22Rv1 (cell line): ENCODE measurements at regions not wholly inside any gene's neighbourhood (a gene's known extent, or its start where the extent isn't known, plus 50 kb on each side); places are given as distances from the start of the nearest gene placed in this dataset.

Experiments used
- H3K27ac ChIP-seq: fragments of 450-650 bp; 2 replicates; pipeline ENCODE4 v1.5.1; 2017
- ZFX ChIP-seq: fragments of 450-650 bp; IDR thresholded peaks from 2 replicates; pipeline ENCODE4 v1.6.1; 2017; ENCODE audit warnings: antibody characterized with exemption, borderline replicate concordance
- TF ChIP-seq, protein P1 (sequence below): fragments of 450-650 bp; IDR thresholded peaks from 2 replicates; pipeline ENCODE4 v1.5.1; 2017; ENCODE audit warnings: mild to moderate bottlenecking

DNA sequence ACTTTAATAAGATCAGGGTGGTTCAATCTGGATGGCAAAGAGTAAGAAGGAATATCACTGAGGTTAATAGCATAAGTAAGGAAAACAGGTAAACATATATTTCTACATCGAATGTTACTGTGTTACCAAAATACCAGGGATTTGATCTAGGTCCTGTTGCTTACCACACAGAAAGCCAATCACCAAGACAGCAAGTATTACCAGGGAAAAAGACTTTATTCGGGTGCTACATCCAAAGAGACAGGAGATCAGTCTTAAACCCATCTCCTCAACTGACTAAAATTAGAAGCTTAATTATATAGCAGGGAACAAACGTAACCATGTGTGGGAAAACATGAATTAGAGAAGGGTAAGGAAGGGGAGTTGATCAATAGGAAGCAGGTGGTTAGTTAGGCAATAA is 500.1 kb downstream of the EFNA5 start:
- TF ChIP-seq ZFX = no peak
- TF ChIP-seq, protein P1, sequence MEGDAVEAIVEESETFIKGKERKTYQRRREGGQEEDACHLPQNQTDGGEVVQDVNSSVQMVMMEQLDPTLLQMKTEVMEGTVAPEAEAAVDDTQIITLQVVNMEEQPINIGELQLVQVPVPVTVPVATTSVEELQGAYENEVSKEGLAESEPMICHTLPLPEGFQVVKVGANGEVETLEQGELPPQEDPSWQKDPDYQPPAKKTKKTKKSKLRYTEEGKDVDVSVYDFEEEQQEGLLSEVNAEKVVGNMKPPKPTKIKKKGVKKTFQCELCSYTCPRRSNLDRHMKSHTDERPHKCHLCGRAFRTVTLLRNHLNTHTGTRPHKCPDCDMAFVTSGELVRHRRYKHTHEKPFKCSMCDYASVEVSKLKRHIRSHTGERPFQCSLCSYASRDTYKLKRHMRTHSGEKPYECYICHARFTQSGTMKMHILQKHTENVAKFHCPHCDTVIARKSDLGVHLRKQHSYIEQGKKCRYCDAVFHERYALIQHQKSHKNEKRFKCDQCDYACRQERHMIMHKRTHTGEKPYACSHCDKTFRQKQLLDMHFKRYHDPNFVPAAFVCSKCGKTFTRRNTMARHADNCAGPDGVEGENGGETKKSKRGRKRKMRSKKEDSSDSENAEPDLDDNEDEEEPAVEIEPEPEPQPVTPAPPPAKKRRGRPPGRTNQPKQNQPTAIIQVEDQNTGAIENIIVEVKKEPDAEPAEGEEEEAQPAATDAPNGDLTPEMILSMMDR = no peak
- no peak overlapping the region for H3K27ac ChIP-seq

DNA sequence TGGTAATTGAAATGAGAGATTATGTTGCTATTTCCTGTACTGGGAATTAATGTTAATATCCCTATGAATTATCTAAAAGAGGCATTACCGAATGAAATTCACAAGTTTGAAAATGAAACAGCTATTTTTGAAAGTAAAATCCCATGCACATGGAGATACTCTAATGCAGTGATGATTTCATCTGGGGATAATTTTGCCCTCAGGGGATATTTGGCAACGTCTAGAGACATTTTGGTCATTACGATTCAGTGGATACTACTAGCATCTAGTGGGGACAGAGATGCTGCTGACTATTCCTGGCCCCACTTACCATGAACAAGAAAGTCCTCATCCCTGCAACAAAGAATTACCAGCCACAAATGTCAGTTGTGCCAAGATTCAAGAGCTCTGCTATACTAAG is 500.9 kb downstream of the EFNA5 start:
- H3K27ac ChIP-seq = no peak overlapping the region

DNA sequence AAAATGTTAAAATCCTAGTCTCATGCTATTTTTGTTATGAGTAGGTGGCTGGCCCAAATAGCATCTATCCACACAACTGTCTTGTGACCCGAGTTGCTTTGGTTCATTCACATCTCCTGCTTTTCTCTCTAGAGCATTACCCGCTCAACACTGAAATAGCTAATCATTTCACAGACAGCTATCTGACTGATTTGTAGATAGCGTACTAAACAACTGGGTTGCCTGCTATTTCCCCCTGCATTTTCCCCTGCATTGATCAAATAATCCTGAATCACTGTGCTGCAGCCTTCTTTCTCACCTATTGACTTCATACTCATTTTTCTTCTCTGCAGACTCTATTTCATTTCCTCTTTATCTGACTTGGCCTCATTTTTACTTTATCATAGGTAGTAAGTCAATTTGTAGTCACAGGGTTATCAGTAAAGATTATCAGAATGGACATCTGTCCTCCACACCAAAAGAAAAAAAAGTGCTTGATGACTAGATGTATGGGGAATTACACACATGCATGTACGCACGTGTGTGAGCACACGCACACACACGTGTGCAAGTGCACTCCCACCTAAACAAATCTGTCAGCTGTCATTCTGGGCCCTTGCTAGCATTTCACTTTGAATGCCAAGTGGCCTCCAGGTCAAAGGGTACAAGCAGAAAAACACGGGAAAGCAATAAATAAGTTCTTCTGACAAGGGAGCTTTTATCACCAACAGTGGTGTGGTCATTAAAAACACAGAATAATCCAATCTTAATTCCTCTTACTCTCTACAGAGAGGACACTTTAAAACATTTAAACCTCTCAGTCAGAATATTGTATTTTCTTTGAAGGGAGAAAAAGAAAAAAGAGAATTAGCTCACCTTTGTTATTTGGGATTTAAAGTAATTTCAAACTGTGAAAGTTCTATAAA is 501.6 kb downstream of the EFNA5 start:
- TF ChIP-seq ZFX = no peak
- TF ChIP-seq, protein P1 = no peak

More for the DNA sequence above, 500.9 kb downstream of the EFNA5 start:
- TF ChIP-seq, protein P1 = no peak
- TF ChIP-seq ZFX = no peak

DNA sequence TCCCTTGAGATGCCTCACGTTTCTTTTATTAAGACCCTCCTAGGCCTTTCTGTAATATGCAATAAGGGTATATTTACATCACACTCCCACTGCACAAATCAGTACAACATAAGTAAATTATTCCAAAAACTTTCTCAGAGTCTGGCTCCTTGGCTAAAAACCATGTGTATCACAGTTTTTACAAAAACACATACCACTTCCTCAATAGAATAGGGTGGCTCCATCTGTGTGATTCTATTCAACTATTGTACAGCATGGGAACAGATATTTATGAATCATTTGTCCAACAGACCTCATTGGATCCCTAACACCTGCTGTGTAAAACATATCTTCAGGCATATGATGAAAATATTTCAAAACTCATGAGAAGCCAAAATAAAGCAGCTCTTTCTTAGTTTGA is 502.7 kb downstream of the EFNA5 start:
- H3K27ac ChIP-seq = no peak overlapping the region
- TF ChIP-seq ZFX = no peak
- TF ChIP-seq, protein P1 = no peak

More for the DNA sequence above, 501.6 kb downstream of the EFNA5 start:
- no peak overlapping the region for H3K27ac ChIP-seq

DNA sequence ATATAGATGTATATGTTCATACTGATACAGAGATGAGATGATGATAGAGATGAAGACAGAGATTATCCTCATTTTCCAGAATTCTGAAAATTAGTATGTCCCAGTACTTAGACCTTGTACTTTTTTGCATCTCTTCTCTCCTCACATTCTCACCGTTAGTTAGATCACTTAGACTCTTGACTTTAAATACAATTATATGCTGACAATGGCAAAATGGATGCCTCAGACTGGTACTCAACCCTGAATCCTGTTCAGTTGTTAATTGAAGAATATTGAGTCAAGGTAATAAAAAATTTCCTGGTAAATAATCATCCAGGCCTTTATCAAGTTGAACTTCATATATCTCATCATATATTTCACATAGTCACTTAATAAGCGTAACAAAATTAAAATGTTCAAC is 505.4 kb downstream of the EFNA5 start:
- no peak overlapping the region for H3K27ac ChIP-seq
- TF ChIP-seq, protein P1 = no peak
- TF ChIP-seq ZFX = no peak

DNA sequence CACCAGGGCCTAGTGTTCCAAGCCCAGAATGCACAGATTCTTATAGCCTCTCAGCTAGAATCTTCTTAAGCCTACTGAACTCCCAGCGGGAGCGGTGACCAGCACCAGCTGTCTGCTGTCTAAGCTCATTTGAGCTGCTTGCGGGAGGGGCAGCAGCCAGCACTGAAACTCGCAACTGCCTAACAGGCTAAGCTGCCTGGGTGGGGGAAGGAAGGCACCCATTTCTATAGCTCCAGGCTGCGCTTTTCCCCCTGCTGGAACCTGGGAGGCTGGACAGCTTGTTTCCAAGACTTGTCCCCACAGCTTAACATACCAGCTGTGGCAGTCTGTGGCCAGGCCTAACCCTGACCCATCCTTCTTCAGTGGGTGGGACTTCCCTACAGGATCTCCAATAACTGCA is 512.9 kb downstream of the EFNA5 start:
- no peak overlapping the region for H3K27ac ChIP-seq
- no peak for TF ChIP-seq ZFX
- TF ChIP-seq, protein P1 = no peak

DNA sequence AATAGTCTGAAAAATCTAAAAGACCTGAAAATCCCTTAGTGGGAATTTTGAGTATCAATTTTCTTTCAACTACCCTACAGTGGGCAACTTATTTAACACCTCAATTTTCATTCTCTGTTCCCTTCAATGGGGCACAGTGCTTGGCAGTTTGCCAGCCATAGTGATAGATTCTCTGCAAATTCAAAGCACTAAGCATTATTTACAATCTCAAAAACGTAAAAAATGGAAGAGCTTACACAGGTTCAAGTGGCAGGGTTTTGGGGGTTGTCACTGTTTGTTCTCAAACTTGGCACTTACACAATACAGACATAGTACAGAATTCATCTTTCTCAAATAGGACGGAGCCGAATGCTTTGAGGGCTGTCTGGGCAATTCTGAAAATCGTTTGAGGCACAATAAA is 515.0 kb downstream of the EFNA5 start:
- no peak overlapping the region for H3K27ac ChIP-seq
- TF ChIP-seq ZFX = no peak
- TF ChIP-seq, protein P1 = no peak
